ENCODE measurements at regions not wholly inside any gene's neighbourhood (a gene's known extent, or its start where the extent isn't known, plus 50 kb on each side); places are given as distances from the start of the nearest gene placed in this dataset.
"Not testable (repeated sequence)": the region's sequence is repeated elsewhere in the genome, so short reads cannot be mapped to it uniquely, and the experiment has no call there.

- DNase-seq = no peak
These were observed 476.4 kb upstream of the ZEB2 start for GRCh38 chr2:144996225-144996795.

- DNase-seq = no peak
These were observed 475.6 kb upstream of the ZEB2 start for GRCh38 chr2:144995482-144995881.

- DNase-seq = no peak
These were observed 470.7 kb upstream of the ZEB2 start for GRCh38 chr2:144990661-144991060.

GRCh38 chr2:144989579-144990270 is 469.8 kb upstream of the ZEB2 start:
- DNase-seq = no peak

- DNase-seq = no peak
These were observed 468.7 kb upstream of the ZEB2 start for GRCh38 chr2:144988591-144988990.

GRCh38 chr2:144986691-144987090 is 466.8 kb upstream of the ZEB2 start:
- no peak for DNase-seq

GRCh38 chr2:144984038-144984437 is 464.1 kb upstream of the ZEB2 start:
- DNase-seq = no peak

- DNase-seq = no peak
These were observed 463.2 kb upstream of the ZEB2 start for GRCh38 chr2:144983107-144983506.

GRCh38 chr2:144982481-144982880 is 462.6 kb upstream of the ZEB2 start:
- no peak for DNase-seq

- no peak for DNase-seq
These were observed 456.0 kb upstream of the ZEB2 start for GRCh38 chr2:144975881-144976280.

GRCh38 chr2:144972676-144973075 is 452.8 kb upstream of the ZEB2 start:
- no peak for DNase-seq

GRCh38 chr2:144971786-144972335 is 451.9 kb upstream of the ZEB2 start:
- no peak for DNase-seq

- not testable (repeated sequence) for DNase-seq
These were observed 450.5 kb upstream of the ZEB2 start for GRCh38 chr2:144970410-144970809.

- DNase-seq = not testable (repeated sequence)
These were observed 449.6 kb upstream of the ZEB2 start for GRCh38 chr2:144969564-144969963.

- no peak for DNase-seq
These were observed 448.0 kb upstream of the ZEB2 start for GRCh38 chr2:144967961-144968360.

GRCh38 chr2:144965172-144965571 is 445.3 kb upstream of the ZEB2 start:
- no peak for DNase-seq

GRCh38 chr2:144963031-144963430 is 443.1 kb upstream of the ZEB2 start:
- DNase-seq = no peak

GRCh38 chr2:144959416-144959815 is 439.5 kb upstream of the ZEB2 start:
- DNase-seq = no peak

- DNase-seq = no peak
These were observed 431.1 kb upstream of the ZEB2 start for GRCh38 chr2:144950899-144951560.

- DNase-seq = no peak
These were observed 428.4 kb upstream of the ZEB2 start for GRCh38 chr2:144948205-144948855.

- no peak for DNase-seq
These were observed 427.8 kb upstream of the ZEB2 start for GRCh38 chr2:144947709-144948037.

GRCh38 chr2:144946263-144946662 is 426.3 kb upstream of the ZEB2 start:
- no peak for DNase-seq

- DNase-seq = no peak
These were observed 424.8 kb upstream of the ZEB2 start for GRCh38 chr2:144944546-144945220.
